LHCN-M2 (cell line): ENCODE measurements at regions not wholly inside any gene's neighbourhood (a gene's known extent, or its start where the extent isn't known, plus 50 kb on each side); places are given as distances from the start of the nearest gene placed in this dataset.

Experiments used
- DNase-seq: peaks from one replicate; pipeline ENCODE4 v3.0.0-alpha.2; 2012; ENCODE audit warnings: low read depth

GRCh38 chr6:167770291-167770955 is 56.3 kb upstream of the AFDN start:
- no peak for DNase-seq

- DNase-seq: no peak
Measured at GRCh38 chr6:167774881-167775280, 51.8 kb upstream of the AFDN start.

- no peak for DNase-seq
Measured at GRCh38 chr6:167776906-167777627, 49.6 kb upstream of the AFDN start.
